ENCODE measurements at regions not wholly inside any gene's neighbourhood (a gene's known extent, or its start where the extent isn't known, plus 50 kb on each side); places are given as distances from the start of the nearest gene placed in this dataset.

DNA sequence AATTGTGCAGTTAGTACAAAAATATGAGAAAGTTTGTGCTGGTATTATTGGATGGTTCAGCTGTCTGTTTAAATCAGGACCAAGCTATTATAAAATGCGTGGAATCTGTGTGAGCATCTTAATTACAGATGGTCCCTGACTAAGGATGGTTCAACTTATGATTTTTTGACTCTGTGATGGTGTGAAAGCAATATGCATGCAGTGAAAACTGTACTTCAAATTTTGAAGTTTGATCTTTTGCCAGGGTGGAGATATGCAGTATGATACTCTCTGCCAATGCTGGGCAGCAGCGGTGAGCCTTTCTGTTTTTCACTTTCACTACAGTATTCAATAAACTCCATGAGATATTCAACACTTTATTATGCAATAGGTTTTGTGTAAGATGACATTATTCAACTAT lies 189.3 kb downstream of the CHST1 start:
- TF ChIP-seq, protein P1, sequence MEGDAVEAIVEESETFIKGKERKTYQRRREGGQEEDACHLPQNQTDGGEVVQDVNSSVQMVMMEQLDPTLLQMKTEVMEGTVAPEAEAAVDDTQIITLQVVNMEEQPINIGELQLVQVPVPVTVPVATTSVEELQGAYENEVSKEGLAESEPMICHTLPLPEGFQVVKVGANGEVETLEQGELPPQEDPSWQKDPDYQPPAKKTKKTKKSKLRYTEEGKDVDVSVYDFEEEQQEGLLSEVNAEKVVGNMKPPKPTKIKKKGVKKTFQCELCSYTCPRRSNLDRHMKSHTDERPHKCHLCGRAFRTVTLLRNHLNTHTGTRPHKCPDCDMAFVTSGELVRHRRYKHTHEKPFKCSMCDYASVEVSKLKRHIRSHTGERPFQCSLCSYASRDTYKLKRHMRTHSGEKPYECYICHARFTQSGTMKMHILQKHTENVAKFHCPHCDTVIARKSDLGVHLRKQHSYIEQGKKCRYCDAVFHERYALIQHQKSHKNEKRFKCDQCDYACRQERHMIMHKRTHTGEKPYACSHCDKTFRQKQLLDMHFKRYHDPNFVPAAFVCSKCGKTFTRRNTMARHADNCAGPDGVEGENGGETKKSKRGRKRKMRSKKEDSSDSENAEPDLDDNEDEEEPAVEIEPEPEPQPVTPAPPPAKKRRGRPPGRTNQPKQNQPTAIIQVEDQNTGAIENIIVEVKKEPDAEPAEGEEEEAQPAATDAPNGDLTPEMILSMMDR (IDR thresholded peaks at IDR 0.05; ENCODE audit: insufficient read depth, low read depth, low read length) = no peak
- no peak for TF ChIP-seq EZH2 (IDR thresholded peaks at IDR 0.05; ENCODE audit: insufficient read depth, low read length)
